T-helper 2 cell (primary cell): ENCODE measurements at regions not wholly inside any gene's neighbourhood (a gene's known extent, or its start where the extent isn't known, plus 50 kb on each side); places are given as distances from the start of the nearest gene placed in this dataset.

Source experiments
- DNase-seq, 5 experiments: peaks; one replicate each; pipeline versions ENCODE4 v3.0.0 to v3.0.0-alpha.2; 2012 to 2022

GRCh38 chr16:79328402-79329165, 272.0 kb downstream of the MAF start:
- DNase-seq, result no peak

GRCh38 chr16:79327836-79328235, 272.7 kb downstream of the MAF start:
- DNase-seq, result no peak

GRCh38 chr16:79326549-79326948, 274.0 kb downstream of the MAF start:
- no peak for DNase-seq

- peak in 1 of 5 experiments; percentile 37 for DNase-seq
These were observed 275.2 kb downstream of the MAF start for GRCh38 chr16:79325226-79325945.

- no peak for DNase-seq
These were observed 279.6 kb downstream of the MAF start for GRCh38 chr16:79320956-79321355.

GRCh38 chr16:79318143-79318899, 282.2 kb downstream of the MAF start:
- no peak for DNase-seq

GRCh38 chr16:79317521-79317920, 283.0 kb downstream of the MAF start:
- no peak for DNase-seq

- DNase-seq, result no peak
These were observed 283.5 kb downstream of the MAF start for GRCh38 chr16:79317026-79317425.

- DNase-seq, result peak in 2 of 5 experiments; percentile 66 to 99
These were observed 284.5 kb downstream of the MAF start for GRCh38 chr16:79316004-79316458.

GRCh38 chr16:79312502-79312901, 288.0 kb downstream of the MAF start:
- peak in 1 of 5 experiments; percentile 95 for DNase-seq

- DNase-seq, result no peak
These were observed 289.8 kb downstream of the MAF start for GRCh38 chr16:79310710-79311109.

- DNase-seq, result peak in 1 of 5 experiments; percentile 49
These were observed 290.9 kb downstream of the MAF start for GRCh38 chr16:79309606-79310005.

- DNase-seq, result no peak
These were observed 293.3 kb downstream of the MAF start for GRCh38 chr16:79307214-79307613.

GRCh38 chr16:79305074-79305473, 295.5 kb downstream of the MAF start:
- DNase-seq, result no peak

GRCh38 chr16:79303959-79304387, 296.6 kb downstream of the MAF start:
- no peak for DNase-seq

- DNase-seq, result no peak
These were observed 297.3 kb downstream of the MAF start for GRCh38 chr16:79303206-79303605.

- DNase-seq, result no peak
These were observed 297.8 kb downstream of the MAF start for GRCh38 chr16:79302731-79303130.

- no peak for DNase-seq
These were observed 299.5 kb downstream of the MAF start for GRCh38 chr16:79301051-79301450.

GRCh38 chr16:79298894-79299799, 301.4 kb downstream of the MAF start:
- no peak for DNase-seq

GRCh38 chr16:79298476-79298875, 302.1 kb downstream of the MAF start:
- no peak for DNase-seq

- DNase-seq, result no peak
These were observed 302.7 kb downstream of the MAF start for GRCh38 chr16:79297805-79298204.

- DNase-seq, result no peak
These were observed 303.2 kb downstream of the MAF start for GRCh38 chr16:79297296-79297695.
